VCaP (cell line): ENCODE measurements at regions not wholly inside any gene's neighbourhood (a gene's known extent, or its start where the extent isn't known, plus 50 kb on each side); places are given as distances from the start of the nearest gene placed in this dataset.

Experiments used
- H3K27ac ChIP-seq: fragments of 450-650 bp; 2 replicates; pipeline ENCODE4 v1.5.1; 2017
- CTCF ChIP-seq: fragments of 450-650 bp; conservative IDR thresholded peaks from 2 replicates; pipeline ENCODE4 v1.5.1; 2017; ENCODE audit warnings: mild to moderate bottlenecking, moderate library complexity

- peak overlapping the region; percentile 25 for H3K27ac ChIP-seq
- TF ChIP-seq CTCF: no peak
Measured at GRCh38 chr18:10318691-10318970, 135.8 kb upstream of the APCDD1 start.

DNA sequence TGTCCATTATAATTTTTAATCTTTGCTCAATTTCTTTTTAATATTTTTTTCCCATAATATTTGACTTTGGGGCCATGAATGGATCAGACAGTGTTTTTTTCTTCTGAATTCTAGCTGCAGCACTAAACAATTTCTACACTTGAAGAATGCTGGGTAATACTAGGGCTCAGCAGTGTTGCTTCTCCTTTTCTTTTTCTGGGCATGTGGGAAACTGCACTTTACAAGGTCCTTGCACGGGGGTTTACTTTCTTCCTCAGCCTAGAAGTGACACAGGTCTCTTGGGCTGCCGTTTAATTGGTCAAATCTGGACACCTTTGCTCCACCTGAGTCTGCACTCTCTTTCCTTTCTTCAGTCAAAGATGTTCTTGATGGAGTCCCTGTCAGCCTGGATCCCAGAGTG, 135.4 kb upstream of the APCDD1 start:
- no peak overlapping the region for H3K27ac ChIP-seq
- no peak for TF ChIP-seq CTCF

DNA sequence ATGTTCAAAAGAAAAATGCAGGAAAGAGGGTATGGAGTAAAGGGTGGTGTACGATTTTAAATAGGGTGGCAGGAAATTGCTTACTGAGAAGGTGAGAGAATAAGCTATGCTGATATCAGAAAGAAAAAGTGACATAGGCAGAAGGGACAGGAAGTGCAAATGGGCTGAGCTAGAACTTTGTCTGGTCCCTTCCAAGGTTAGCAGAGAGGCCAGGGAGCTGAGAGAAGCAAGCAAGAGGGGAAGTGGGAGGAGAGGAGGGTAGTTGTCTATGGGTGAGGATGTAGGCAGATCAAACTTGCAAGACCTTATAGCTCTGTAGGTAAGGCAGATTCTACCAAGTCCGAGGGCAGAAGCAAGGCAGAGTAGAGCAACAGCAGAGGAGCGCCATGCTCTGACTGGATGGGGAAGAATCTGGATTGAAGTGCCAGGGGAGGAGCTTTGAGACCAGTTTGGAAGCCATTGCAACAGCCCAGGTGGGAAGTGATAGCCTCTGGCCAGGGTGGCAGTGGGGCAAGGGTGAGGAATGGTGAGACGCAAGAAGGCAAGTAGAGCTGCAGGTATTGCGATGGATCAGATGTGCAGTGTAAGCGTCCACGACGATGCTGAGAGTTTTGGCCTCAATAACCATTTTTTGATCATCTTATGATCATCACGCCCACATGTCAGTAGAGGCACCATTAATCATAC, 134.4 kb upstream of the APCDD1 start:
- TF ChIP-seq CTCF: no peak

DNA sequence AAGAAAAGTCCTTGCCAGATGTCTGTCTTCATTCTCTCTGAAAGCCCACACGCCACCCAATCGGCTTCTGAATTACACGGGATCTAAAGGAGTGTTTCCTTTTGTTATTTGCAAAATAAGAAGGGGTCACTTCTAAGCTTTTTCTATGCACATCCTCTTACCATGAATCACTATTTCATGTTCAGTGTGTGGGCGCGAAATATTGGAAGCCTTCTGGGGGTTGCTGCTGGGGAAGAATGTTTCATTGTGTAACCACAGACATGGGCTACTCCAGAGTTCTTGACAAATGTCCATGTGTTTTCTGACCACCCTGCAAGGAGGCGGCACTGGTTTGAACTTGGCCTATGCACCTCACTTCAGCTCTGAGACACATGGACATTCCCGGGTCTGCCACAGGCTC, 133.6 kb upstream of the APCDD1 start:
- H3K27ac ChIP-seq: no peak overlapping the region
- no peak for TF ChIP-seq CTCF

More for the DNA sequence above, 134.4 kb upstream of the APCDD1 start:
- H3K27ac ChIP-seq: no peak overlapping the region

DNA sequence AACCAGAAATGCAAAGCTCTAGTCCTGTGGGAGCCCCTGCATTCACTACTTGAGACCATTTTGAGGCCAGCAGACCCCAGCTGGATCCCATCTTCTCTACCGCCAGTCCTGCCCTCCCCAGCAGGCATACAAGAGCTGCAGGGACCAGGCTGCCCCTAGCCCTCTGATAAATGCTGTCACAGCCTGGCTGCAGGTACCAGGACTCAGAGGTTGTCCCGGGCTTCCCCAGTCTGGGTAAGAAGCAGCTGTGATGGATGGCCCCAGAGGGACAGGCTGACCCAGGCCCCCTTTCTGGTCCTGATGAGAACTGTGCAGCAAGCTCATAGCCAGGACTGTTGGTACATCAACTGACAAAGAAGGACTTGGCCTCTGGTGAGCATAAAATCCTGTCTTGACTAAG, 132.9 kb upstream of the APCDD1 start:
- H3K27ac ChIP-seq: no peak overlapping the region
- TF ChIP-seq CTCF: no peak

DNA sequence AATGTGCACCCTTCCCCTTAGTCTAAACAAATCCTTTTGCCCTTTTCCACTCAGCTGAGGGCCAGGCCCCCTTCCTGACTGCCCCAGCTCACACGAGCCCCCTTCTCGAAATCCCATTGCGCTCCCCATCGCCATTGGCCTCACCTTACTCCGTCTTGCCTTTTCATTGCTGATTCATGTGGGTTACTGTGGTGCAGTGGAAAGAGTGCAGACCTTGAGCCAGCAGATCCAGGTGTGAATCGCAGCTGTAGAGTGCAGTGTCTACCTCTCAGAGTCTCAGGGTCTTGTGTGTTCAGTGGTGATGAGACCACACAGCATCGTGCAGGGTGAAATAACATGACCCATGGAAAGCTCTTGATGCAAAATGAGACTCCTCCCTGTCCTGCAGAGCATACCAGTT, 132.4 kb upstream of the APCDD1 start:
- TF ChIP-seq CTCF: no peak
- no peak overlapping the region for H3K27ac ChIP-seq

- TF ChIP-seq CTCF: no peak
- no peak overlapping the region for H3K27ac ChIP-seq
Measured at GRCh38 chr18:10322435-10322834, 132.0 kb upstream of the APCDD1 start.
